CD4-positive, alpha-beta T cell treated with Interleukin-21 for 1 hour (primary cell): ENCODE measurements at regions not wholly inside any gene's neighbourhood (a gene's known extent, or its start where the extent isn't known, plus 50 kb on each side); places are given as distances from the start of the nearest gene placed in this dataset.

Source experiments
- DNase-seq: peaks from one replicate; pipeline ENCODE4 v3.0.0-alpha.2; 2020

- DNase-seq: no peak
These were observed 109.3 kb downstream of the EN1 start for GRCh38 chr2:118738106-118738505.

GRCh38 chr2:118737684-118738083, 109.8 kb downstream of the EN1 start:
- no peak for DNase-seq

- DNase-seq: no peak
These were observed 115.0 kb downstream of the EN1 start for GRCh38 chr2:118732432-118732831.

GRCh38 chr2:118731413-118731812, 116.0 kb downstream of the EN1 start:
- DNase-seq: no peak

DNA sequence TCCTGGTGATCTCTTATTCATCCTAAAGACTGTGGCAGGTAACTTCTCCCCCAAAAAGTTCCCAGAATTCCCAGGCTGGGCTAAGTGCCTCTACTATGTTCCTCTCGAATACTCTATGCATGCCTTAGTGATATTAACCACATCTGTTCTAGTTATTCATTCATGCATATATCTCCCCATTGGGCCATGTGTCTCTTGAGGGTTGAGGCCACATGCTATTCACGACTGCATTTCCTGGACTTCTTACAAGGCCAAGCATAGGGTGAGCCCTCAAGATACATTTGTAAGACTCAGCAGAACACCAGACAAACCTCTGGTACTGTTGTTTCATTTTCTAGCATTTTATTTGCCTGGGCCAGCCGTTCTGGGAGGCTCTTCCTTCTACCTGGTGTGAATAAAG, 117.0 kb downstream of the EN1 start:
- no peak for DNase-seq

DNA sequence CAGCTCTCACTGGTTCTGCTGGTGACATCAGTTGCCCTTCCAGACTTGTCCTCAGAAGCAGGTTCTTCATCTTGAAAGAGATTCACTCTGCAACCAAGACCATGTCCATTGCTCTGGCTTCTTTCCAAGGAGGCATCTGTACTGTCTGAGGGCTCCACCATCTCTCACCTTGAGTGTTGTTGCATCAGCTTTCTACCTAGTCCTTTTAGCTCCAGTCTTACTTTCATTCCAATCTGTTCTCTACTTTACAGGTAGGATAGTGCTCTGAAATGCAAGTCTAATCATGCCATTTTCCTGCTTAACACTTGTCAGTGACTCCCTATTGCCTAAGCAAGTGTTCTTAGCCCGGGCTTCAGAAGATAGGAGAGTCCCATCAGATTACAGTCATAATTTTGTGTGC, 117.7 kb downstream of the EN1 start:
- DNase-seq: no peak

GRCh38 chr2:118728984-118729383, 118.5 kb downstream of the EN1 start:
- DNase-seq: no peak

DNA sequence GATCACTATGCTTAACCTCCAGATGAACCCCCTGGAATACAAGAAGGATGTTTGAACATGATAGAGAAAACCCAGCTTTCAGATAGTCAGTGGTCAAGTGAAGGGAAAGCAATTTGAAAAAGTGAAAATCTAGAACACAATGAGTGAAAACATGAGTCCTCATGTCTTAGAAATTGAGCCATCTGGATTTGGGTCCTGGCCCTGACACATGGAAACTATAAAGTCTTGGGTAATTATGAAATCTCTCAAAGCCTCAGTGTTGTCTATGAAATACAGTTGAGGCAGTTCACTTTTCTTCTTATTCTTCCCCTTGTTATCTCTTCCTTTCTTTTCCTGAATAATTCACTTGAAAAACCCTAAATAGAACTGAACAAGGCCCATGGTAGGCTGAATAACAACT, 120.6 kb downstream of the EN1 start:
- no peak for DNase-seq

- no peak for DNase-seq
These were observed 124.1 kb downstream of the EN1 start for GRCh38 chr2:118723394-118723793.

DNA sequence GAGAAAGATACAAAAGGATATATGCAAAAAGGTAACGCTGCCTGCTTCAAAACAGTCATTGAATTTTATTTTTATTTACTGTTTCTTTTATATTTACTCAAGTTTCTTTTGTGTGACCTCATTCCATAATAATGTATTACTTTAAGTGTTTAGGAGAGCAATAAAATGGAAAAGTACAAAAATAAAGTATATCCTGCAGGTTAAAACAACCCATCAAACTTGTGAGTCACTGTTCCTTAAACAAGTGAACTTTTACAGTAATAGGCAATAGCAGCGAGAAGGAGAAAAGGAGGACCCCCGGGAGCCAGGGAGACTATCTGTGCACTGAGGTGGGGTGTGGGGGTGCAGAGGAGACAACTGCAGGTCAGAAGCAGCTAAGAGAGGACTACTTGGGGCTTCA, 124.5 kb downstream of the EN1 start:
- DNase-seq: no peak

DNA sequence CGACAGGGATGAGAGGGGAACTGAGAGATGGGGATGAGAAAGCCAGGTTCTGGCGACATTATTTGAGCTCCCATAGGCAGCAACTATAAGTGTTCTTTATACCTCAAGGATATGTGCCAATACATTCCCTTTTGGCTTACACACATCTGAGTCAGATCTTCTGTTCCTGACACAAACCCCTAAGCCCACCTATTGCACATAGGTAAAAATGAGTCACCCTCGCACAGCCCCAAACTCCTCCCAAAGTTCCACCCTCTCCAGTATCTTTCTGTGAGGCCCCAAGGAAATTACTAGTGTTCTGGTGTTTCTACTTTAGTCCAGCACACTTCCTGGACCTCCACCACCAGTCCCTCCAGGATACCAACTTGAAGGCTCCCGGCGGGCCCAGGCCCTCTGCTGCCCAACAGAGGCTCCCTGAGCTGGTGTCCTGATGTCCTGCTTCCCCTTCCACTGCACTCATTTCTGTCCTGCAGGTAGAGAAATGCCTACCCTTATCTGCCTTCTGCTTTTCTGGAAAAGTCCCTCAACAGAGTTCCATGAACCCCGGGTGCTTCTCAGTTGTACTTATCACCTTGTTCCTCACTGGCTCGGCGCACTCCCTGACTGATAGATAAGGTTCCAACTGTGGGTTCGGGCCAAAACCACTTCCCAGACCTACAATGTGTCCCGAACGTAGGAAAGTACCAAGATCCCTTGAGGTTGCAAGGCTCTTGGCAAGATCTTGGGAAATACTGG, 125.5 kb downstream of the EN1 start:
- DNase-seq: no peak

DNA sequence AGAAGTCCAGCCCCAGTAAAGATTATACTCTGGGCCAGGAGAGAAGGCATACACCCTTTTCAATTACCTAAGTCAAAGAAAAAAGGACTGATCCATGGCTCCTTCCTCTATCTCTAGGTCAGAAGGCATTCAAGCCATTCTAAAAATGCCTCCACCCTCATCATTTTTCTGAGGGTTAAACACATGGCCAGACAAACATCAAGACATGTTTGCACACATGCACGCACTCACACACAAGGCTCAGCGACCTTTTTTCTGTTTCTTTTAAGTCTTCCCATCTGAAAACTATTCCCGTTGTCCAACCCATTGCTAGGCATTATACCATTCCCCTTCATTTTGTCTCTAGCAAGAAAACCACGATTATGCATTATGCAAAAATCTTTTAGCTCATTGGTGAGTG, 126.6 kb downstream of the EN1 start:
- no peak for DNase-seq

GRCh38 chr2:118718921-118719320, 128.5 kb downstream of the EN1 start:
- DNase-seq: no peak

GRCh38 chr2:118716102-118716501, 131.3 kb downstream of the EN1 start:
- DNase-seq: no peak

- DNase-seq: no peak
These were observed 133.3 kb downstream of the EN1 start for GRCh38 chr2:118714118-118714517.

GRCh38 chr2:118711603-118712002, 135.8 kb downstream of the EN1 start:
- no peak for DNase-seq

DNA sequence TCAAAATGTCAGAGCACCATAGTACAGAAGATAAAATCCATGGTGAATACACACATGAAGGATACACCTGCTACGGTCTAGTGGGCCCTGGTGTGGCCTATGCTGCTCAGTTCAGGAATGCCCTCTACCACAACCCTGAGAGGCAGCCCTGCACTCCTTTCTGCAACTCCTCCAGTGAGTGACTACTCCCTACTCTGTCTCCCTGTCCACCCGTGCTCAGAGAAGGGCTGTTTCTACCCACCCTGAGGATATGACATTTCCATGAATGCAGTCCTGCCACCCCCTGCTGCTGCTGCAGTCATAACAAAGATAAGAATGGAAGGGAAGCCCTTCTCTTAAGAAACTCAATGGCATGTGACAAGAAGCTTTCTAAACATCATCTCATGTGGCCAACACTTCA, 137.0 kb downstream of the EN1 start:
- no peak for DNase-seq

GRCh38 chr2:118709786-118710185, 137.7 kb downstream of the EN1 start:
- no peak for DNase-seq

GRCh38 chr2:118706844-118707243, 140.6 kb downstream of the EN1 start:
- no peak for DNase-seq

GRCh38 chr2:118706371-118706770, 141.1 kb downstream of the EN1 start:
- DNase-seq: no peak

- no peak for DNase-seq
These were observed 142.4 kb downstream of the EN1 start for GRCh38 chr2:118705032-118705431.

DNA sequence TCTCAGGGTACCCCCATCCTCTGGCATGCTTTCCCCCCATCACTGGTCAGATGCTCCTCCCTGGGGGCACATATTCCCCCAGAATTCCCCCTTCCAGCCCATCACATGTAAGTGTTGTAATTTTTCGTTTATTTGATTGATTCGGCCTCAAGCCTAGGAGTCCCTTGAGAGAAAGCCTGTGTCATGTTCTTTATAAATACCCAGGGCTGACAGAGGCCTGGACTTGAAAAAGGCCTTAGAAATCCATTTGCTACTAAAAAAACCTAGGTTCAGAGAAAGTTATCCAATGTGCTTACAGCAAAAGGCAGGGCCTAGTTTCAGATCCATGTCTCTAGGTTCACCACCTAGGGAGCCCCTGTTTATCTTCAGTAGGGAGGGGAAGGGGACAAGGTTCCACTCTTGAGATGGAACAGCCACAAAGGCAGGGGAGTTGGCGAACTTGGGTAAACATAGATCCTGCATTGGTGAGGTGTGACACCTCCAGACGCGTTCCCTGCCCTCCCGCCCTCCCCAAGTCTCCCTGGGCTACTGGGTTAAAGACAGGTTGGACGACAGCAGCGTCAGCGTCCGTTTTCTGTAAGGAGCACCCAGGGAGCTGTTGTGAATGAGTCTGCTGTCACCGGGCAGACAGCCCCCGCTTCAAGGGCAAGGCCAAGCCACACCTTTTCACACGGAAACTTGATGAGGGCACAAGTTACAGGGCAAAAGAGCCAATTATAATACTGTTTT, 147.8 kb downstream of the EN1 start:
- DNase-seq: no peak

- no peak for DNase-seq
These were observed 148.9 kb downstream of the EN1 start for GRCh38 chr2:118698564-118698963.

DNA sequence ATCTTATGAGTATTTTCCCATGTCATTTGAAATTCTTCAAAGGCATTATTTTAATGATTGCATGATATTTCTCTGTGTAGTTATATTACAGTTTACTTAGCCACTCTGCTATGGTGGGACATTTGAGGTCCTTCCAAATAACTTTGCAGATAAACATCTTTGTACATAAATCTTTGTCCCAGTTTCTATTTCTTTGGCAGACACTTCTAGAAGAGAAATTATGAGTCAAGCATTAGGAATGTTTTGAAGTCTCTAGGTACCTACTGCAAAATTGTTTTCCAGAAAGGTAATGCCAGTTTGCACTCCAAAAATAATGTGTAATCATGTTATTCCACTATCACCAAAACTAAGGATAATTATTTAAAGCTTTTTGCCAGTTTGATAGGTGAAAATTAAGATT, 149.7 kb downstream of the EN1 start:
- DNase-seq: no peak
